ENCODE measurements at regions not wholly inside any gene's neighbourhood (a gene's known extent, or its start where the extent isn't known, plus 50 kb on each side); places are given as distances from the start of the nearest gene placed in this dataset.

DNA sequence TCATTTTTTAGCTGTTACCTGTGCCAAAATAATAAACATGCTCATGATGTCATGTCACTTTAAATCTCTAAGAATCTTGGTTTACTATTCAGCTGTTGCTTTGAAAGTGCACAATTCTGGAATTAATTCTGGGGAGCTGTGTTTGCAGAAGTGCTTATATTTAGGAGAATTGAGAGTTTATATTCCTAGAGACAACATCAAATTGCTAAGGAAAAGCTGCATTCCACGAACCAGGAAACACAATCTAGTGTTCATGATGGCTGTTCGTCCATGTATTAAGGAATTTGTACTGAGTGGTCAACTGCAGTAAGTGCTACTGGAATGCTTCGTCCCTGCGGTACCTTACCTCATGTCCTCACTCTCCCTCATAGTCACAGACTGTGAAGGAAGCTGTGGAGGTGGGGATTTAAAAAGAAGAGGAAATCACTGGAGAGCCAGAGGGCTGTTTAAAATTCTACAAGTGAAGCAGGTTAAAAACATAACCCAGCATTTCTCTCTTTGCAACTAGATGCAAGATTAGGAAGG is 161.0 kb downstream of the TRMT11 start:
- no peak for DNase-seq

DNA sequence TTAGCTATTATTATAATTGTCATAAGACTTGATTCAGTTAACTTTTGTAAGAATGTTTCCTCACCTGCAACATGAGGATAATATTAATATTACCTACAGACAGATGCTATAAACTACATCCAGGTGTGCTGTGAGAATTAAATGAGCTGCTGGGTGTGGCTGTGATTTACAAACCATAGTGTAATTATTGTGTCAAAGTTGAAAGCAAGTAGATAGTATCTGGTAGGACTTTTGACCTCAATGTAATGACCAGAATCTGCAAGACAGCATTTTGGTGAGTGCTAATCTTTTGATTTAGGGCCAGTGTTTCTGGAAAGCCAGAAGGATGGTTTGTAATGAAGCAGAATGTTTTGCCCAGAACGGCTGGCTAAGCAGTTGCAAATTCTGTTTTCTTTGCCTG is 162.5 kb downstream of the TRMT11 start:
- DNase-seq, result no peak

DNA sequence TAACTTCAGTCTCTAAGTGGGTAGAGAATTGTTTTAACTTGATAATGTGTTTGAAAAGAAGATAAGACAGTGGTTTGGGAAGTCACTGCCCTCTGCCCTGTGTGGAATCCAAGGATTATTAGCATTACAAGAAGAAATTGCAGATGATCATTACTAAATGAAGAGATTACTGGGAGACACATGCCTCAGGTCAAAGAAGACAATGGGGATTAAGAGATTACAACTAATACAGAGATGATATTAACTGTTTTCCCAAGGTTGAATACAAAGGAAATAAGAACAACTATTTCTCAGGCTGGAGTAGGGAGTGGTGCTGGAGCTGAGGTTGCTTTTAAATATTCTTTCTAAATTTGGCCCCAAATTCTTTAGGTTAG is 166.0 kb downstream of the TRMT11 start:
- DNase-seq, result no peak

DNA sequence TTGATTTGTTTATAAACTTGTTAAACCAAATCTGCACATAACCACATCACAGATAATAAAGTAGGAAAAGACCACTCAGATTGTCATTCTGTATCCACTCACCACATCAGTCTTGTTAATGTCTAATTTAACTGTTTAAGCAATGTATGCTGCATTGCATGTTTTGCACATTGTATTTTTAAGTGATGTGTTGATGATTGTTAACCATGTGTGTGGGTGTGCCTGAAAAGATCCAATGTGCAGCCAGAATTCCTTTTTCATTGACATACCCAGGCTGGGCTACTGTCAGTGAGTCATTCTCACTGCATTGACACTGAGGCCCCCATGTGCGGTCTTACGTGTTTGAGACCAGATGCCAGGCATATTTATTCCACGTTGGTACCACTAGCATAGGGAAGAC is 167.3 kb downstream of the TRMT11 start:
- no peak for DNase-seq

GRCh38 chr6:126156973-126157372 is 170.6 kb downstream of the TRMT11 start:
- DNase-seq, result no peak

DNA sequence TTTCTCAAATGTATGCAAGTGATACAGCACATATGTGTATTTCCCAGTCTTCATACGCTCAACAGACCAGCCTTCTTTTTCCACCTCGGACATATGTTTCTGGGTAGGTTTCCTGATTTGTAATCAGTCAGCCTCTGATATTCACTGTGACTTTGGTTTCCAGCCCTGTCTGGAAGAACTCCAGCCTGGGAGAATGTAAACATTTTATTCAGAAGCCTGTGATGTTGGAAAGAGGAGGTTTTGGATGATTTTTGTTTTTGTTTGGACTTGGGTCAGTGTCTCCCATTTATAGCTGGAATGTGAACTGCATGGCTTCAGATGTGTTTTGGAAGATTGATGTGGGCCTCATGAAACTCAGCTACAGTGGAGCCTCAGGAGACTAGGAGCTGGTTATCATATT is 172.2 kb upstream of the CENPW start:
- no peak for DNase-seq

DNA sequence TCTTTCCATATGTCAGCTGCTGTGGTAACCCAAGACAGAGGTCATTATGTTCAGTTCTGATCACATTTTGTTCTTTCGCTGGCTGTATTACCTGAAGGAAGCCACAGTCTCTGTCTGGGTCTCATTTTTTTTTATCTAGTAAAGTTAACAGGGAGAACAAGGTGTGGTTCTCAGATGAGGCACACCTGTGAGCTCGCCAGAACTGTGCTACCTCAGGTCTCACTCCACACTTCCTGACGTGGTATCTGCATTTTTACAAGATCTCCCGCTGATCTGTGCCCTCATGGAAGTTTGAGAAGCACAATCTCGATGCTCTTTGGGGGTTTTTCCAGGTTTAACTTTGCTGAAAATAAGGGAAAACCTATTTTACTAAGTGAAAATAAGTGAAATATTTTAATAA is 169.5 kb upstream of the CENPW start:
- DNase-seq, result no peak

DNA sequence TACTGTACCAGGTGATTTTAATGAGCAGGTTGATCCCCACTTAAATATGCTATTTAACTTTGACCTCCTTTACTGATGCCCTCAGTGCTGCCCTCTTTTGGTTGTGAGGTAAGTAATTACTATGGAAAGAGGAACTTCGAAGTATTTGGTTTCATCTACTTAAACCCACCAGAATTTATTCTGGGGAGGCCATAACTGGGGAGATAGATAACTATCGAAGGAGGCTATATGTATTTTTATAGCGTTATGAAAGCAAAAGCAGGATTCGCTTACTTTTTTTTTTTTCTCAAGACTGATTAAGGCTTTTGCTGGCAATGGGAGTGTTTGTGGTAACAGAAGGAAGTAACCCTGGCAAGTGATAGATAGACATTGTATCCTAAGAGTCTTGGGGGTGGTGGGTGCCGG is 168.9 kb upstream of the CENPW start:
- no peak for DNase-seq

DNA sequence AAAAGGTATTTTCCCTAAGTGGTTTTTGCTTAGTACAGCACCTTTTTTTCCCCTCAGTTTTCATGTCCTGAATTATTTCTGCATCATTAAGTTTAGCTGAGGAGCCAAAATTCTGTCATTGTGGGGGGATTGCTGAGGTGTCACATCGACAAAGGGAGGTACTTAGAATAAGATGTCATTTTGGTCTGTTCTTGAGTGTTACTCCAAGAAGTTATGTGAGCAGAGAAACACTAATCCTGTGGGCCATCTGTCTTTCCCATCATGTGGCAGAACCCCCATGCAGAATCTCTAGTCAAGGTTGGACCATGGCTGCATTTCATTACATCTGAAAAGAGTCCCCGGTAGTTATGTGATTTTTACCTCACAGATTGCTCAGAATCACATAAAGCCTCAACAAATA is 167.8 kb upstream of the CENPW start:
- DNase-seq, result no peak

DNA sequence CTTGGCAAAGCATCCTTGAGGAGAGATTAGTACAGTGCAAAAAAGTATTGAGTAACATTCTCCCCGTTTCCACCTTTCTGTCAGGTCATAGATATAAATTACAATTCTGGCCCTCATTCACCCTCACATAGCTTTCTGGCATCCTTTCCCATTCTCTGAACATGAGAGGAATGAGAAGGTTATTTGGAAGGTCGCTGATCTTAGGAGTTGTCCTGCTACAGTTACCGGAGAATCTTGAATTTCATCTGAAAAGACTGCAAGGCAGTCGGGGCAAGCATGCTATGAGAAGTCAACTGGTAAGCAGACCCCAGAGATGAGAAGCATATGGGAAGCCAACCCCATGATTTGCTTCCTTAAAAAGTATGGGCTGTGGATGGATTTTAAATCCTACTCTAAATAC is 166.7 kb upstream of the CENPW start:
- no peak for DNase-seq

DNA sequence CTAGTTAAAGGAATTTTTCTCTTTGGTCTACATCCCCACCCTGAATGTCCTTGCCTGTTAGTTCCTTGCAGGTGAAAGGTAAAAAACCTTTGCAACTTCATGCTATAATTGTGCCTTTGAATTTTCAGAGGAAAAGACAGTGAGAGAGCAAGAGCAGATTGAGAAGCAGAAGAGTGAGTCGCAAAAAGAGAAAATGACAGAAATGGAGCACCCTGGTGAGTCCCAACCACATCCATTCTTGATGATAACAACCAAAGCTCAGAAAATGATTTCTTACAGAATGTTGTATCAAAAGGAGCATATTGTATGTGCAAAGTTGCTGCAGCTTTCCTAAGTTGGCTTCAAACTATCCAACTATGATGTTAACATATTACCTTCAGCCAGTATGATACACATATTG is 165.2 kb upstream of the CENPW start:
- no peak for DNase-seq

- no peak for DNase-seq
Measured at GRCh38 chr6:126175251-126175650, 164.7 kb upstream of the CENPW start.

DNA sequence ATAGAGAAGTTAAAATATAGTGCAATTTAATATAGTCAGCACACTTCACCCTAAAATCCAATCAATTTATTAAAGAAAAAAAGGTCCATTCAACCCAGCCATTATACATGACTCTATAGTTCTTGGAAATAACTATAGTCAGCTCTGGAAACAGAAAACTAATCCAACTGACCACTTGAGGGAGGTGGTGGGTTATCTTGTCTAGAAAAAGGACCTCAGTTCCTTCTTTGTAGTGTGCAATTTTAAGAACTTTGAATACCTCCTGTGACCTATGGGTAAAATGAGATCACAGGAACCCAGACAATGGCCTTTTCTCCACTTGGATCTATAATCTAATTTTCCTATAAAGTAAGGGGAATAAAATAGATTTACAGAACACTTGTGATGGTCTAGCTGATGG is 163.6 kb upstream of the CENPW start:
- DNase-seq, result no peak

GRCh38 chr6:126180585-126180984 is 159.3 kb upstream of the CENPW start:
- DNase-seq, result no peak

DNA sequence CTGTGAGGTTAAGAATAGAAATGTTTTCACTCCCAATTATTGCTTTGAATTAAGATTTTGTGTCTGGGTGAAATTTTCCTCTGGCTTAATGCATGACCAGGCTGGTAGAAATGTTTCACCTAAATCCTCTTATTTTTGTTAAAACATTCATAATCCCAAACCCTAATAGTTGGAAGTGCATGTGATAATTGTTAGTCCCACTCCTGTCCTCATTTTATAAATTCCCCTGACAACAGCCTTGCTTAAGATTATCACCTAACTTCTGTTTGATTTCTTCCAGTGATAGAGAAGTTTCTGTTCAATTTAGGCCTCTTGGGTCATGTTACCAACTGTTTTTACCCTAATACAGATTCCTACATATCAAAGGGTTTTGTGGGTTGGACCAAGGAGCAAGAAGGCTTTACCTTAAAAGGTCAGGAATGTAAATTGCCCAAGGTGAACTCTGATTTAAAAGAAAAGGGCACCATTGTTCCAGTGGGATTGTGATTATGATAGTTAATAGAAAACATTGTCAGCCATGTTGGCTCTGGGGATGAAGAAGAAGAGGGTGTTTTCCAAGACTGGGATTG is 158.7 kb upstream of the CENPW start:
- DNase-seq, result no peak

DNA sequence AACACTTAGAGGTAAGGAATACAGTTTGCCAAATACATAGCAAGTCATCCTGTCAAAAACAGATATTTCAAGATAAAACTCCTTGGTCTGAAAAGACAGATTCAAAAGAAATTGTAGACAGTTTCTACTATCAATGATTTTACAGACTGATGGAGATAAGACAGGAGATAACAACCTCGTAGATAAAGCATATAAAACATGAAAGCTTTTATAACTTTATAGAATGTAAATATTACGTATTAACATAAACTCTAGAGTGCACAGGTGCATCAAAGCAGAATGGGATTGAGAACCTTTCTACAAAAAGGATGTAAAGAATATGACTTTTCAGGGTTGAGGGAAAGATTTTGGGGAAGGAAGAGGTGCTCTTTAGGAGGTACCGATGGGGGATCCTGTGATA is 158.0 kb upstream of the CENPW start:
- no peak for DNase-seq

DNA sequence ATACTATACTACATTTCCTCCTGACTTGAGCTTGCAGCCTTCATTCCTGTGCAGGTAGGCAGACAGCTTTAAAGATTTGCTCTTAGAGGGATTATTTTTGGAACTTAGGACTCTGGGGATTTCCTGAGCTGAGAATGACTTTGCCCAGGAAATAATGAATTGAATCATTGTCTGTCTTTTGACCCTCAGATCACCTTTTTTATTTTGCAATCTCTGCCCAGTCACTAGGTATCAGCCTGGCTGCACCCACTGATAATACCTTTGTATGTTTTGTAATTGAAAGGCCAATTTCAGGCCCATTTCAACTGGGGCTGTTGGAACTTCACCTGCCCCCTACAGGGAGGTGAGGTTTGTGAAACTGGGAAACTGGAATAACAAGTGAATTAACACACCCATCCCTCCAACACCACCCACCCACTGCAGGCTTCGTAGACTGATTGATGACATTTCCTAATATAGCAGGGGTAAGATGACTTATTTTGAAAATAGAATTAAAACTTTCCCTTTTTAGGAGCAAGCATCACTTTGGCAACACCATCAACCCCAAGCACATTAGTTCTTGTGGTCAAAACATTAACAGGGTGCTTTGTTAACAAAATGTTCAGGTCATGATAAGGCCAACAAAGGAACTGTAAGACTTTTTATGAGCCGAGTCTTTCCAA is 157.1 kb upstream of the CENPW start:
- no peak for DNase-seq

- no peak for DNase-seq
Measured at GRCh38 chr6:126185774-126186173, 154.1 kb upstream of the CENPW start.

DNA sequence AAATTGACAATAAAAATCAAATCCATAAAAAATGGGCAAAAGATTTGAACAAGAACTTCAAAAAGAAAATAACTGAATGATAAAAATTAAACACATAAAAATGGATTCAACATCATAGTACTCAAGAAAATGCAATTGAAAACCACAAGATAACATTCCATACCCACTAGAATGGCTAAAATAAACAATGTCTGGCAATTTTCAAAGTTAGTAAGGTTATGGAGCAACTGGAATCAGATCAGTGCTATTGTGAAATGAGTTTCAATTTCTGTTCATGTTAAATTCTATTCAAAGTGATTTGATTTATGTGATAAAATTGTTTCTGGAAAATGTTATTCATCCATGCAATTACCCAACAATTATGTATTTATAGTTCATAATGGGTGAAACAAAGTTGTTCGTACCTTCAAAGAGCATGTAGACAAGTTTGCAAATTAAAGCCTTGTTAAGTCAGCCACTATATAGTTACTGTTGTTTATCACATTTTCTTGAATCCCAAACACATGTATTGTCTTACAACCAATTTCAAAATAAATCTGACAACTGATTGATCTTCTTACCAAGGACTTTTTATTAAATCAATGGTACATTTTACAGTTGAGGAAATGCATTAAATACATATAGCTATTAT is 151.5 kb upstream of the CENPW start:
- no peak for DNase-seq

DNA sequence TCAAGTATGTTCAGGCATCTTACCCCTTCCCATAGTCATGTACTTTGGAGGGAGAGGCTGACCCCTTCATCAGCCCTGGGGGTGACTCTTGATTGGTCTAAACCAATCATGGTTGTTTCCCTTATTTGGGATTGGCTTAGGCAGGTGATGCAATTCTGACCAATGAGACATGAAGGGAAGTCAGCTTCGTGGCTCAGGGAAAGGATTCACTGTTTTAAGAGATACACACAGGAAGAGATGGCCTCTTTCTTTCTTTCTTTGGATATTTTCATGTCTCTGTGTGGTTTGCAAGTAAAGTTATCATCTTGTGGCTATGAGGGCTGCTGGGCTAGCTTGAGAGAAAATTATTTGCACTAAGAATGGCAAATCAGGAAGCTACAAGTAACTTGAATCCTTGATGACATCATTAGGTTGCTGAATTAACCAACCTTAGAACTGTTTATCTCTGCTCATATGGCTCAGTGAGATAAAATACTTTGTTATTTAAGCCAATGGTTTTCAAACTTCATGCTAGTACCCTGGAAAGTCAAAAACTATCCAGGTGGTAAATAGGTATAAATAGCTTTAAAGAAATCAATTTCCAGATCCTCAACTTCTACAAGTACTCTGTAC is 144.2 kb upstream of the CENPW start:
- no peak for DNase-seq

DNA sequence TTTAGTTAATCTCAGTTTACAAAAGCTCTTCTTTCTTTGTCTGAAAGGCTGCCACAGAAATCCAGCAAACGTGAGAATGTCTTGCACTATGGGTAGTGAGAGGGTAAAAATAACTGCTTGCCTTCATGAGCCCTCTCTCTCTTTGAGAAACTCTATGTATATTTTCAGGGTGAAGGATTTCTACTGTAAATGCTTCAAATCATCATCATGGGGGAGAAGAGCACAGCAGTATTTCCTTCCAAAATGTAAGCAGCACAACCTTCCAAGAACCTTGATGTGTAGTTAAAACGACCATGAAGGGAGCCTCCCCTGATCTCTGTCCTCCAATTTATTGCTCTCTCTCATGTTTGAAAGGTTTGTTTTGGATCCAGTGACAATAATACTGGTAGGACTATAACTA is 141.3 kb upstream of the CENPW start:
- no peak for DNase-seq

GRCh38 chr6:126199466-126199865 is 140.4 kb upstream of the CENPW start:
- no peak for DNase-seq

GRCh38 chr6:126202707-126203106 is 137.2 kb upstream of the CENPW start:
- DNase-seq, result no peak
